NCI-H510A (cell line): ENCODE measurements at regions not wholly inside any gene's neighbourhood (a gene's known extent, or its start where the extent isn't known, plus 50 kb on each side); places are given as distances from the start of the nearest gene placed in this dataset.
"Not testable (repeated sequence)": the region's sequence is repeated elsewhere in the genome, so short reads cannot be mapped to it uniquely, and the experiment has no call there.

Experiments
- DNase-seq: peaks from one replicate; lab custom pipeline; 2025; lab: John Stamatoyannopoulos, UW

DNA sequence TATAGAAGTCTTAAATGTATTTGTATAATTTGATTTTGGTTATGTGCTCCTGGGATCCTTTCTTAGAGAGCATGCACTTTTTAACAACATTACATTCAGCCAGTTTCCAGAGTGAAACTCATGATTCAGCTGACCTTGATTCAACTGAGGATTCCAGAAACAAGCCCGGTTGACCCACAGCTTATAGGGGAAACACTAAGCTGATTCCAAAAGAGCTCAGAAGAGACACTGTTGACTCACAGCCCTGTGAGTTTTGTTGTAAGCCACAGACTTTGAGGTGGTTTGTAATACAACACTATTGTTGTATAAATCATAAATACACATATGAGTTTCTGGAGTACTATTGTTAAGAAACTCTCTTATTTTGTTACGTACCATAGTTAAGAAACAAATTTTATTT is 133.8 kb upstream of the MGAT4C start:
- DNase-seq: no peak

DNA sequence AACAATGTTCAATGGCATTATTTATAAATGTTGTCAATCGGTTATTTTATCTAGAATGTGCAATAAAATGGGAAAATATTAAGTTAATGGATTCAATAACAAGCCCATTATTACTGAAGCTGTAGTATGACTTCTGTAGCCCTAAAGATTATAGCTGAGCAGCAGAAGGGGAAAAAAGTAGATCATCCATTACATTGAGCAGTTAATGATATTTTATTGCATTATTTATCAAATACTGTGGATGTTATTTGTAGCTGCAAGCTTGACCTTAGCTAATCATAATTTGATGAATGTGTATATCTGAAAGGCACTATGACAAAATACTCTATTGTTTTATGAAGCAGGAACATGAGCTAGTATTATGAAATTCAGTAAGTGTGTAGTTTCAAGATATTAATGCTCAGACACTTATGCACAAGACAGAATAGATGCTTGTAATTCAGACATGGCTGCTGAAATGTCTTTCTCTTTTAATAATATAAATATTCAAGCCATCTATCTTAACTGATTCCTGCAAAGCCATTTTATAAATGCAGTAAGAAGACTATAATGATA is 131.5 kb upstream of the MGAT4C start:
- no peak for DNase-seq

DNA sequence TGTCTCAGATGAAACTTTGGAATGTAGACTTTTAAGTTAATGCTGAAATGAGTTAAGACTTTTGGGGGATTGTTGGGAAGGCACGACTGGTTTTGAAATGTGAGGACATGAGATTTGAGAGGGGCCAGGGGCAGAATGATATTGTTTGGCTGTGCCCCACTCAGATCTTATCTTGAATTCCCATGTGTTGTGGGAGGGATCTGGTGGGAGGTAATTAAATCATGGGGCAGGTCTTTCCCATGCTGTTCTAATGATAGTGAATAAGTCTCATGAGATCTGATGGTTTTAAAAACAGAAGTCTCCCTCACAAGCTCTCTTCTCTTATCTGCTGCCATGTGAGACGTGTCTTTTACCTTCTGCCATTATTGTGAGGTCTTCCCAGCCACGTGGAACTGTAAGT is 127.6 kb upstream of the MGAT4C start:
- not testable (repeated sequence) for DNase-seq

DNA sequence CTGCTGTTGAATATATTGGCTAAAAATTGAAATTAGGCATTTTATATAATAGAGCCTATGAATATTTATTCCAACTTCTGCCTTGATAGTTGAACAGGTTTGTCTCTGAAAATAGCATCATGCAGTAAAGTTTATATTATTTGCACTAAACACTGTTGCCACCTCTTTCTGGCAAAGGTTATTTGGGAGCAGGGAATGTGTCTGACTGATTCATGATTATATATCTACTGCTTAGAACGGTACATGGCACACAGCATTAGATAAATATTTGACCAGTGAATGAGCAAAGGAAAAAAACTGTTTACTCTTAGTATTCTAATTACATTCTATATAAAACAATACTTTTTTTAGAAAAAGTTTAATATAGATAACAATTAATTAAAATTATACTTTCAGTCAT is 123.1 kb upstream of the MGAT4C start:
- no peak for DNase-seq

DNA sequence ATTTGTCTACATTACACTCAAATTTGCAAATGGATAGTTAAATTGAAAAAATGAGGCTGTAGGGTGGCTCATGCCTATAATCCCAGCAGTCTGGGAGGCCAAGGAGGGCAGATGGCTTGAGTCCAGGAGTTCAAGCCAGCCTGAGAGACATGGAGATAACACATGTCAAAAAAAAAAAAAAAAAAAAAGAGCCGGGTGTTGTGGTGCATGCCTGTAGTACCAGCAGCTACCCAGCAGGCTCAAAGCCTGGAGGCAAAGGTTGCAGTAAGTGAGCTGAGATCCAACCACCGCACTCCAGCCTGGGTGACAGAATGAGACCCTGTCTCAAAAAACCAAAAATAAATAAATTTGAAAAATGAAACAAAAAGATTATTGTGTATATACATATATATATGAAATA is 119.9 kb upstream of the MGAT4C start:
- no peak for DNase-seq

DNA sequence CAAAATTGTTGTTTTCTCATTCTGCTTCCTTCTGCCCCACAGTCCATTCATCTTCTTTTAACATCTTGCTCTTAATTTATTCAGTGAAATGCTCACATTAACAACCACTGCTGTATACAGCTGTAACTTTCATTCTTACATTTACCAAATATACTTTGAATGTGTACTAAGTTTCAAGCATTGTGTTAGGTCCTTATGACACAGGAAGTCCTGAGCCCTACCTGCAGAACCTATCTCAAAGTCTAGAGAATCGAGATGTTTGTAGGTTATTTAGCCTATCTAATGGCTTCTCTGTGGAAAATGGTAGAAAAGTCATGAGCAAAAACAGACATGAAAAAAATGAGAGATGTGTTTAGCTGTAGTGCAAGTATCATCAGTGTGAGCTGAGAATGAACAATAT is 117.6 kb upstream of the MGAT4C start:
- DNase-seq: no peak

DNA sequence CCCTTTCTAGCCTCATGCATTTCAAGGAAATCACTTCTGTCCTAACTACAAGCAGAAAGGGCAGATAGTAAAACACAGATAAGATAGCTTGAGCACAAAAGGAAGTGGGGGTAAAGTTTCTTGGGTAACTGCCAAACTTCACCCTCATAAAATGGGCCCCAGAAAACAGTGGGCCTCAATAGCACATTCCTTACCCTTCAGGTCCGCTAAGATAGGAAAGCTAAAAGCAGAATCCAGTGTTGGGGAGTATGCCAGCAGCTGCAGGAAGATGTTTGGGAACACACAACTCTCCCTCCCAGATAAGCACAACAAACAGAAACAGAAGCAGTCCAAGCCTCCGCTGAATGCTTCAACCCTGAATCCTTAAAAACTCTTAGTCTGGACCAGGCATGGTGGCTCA is 110.9 kb upstream of the MGAT4C start:
- DNase-seq: no peak

DNA sequence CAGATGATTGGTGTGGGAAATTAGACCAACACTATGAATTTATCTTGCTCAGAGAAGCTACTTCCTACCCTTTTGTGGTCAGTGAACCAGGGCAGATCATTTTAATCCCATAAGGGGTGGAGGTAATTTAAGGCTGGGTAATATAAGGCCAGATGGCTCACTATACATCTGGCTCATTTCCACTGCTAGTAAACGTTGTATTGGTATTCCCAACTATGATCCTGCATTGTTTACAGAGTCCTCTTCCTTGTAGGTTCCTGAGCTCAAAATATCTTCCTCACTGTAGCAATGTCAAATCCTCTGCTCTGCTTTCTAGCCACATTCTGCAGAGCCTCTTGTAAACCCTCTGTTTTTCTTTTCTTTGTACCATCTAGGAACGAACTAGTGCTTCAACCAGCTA is 93.0 kb upstream of the MGAT4C start:
- DNase-seq: no peak

DNA sequence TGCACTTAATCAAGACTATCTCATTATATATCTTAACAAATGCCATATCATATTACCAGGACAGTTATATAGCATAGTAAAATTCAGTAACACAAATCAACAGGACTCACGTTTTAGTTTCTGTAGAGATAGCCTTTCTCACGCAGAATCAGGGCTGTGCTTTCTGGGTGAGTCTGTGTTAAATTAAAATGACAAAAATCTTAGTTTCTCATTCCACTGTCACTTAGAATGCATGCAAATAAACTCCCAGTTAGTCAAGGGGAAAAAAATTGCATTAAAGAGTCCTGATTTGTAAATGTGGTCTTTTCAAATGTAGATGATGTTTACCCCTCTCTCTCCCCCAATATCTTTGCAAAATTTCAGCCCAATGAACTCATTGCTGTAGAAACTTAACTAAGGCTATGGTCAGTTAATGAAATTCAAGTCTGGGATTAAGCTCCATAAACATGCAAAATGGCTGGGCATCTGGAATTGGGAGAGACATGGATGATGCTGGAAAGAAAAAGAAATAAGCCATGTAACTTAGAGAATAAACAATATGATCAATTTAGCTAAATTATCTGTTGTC is 77.8 kb upstream of the MGAT4C start:
- no peak for DNase-seq

DNA sequence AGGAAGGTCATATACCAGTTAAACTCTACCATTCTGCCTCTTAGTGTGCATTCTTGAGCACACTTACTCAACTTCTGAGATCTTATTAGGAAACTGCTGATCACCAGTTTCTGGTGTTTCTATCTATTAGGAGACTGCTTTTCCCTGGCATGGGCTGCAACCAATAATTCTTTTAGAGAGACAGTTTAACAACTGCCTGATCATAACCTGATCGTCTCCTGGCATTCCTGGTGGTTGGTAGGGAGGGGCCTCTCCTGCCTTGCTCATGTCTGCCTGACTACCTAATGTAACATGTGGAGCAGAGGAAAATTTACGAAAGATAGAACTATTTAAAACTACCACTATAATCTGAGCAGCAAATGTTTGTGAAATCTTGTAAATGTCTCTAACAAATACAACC is 75.3 kb upstream of the MGAT4C start:
- no peak for DNase-seq

DNA sequence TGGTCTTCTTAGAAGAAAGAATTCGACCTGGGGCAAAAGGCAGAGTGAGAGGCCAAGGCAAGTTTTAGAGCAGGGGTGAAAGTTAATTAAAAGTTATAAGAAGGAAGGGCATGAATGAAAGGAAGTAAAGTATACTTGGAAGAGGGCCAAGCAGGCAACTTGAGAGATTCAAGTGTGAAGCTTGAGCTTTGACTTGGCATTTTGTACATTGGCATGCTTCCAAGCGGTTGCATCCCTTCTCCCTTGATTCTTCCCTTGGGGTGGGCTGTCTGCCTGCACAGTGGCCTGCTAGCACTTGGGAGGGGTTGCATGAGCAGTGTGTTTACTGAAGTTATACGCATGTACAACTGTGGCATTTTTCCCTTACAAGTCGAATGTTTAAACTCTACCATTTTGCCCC is 74.8 kb upstream of the MGAT4C start:
- no peak for DNase-seq

DNA sequence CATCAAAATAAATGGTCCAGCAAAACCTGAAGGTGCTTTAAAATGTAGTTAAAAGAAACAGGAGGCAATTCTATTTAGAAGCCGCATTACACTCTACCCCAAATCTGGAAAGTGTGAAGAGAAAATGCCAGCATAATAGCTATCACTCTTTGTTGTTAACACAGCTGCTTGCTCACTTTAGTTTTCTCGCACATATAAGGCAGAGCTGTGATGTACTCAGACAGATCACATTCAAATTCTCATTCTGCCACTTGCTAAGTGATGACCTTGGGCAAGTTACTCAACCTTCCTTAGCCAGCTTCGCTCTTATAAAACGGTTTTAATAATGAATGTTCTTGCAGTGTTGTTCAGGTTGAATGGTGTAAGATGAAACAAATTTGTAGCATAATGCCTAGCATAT is 56.0 kb upstream of the MGAT4C start:
- DNase-seq: no peak
